Panc1 (cell line): ENCODE measurements at regions not wholly inside any gene's neighbourhood (a gene's known extent, or its start where the extent isn't known, plus 50 kb on each side); places are given as distances from the start of the nearest gene placed in this dataset.

Source experiments
- ATAC-seq: fragments of 200-7000 bp; cut with Tn5 transposase; 2 replicates; pipeline ENCODE4 v1.9.1; 2020; ENCODE audit warnings: mild to moderate bottlenecking, moderate library complexity
- BruUV-seq: library from RNA; stranded (reverse); fragments of 400-500 nt; replicated peaks from 2 replicates; lab custom pipeline; 2021; lab: Mats Ljungman, UMichigan
- CTCF ChIA-PET: fragments of 300-600 bp; sonication (Branson Sonifier 250); formaldehyde crosslinking; loops from one replicate; lab custom pipeline; 2022; ENCODE audit warnings: antibody characterized with exemption; lab: Charles Lee
- POLR2A ChIA-PET: fragments of 300-600 bp; sonication (Branson Sonifier 250); formaldehyde crosslinking; loops from one replicate; lab custom pipeline; 2022; ENCODE audit warnings: antibody characterized with exemption; lab: Charles Lee
- DNase-seq: peaks from one replicate; pipeline ENCODE4 v3.0.0-alpha.2; 2010; ENCODE audit warnings: low read depth, low spot score
- H3K27ac ChIP-seq: 2 replicates; pipeline ENCODE4 v1.5.1; 2011; ENCODE audit warnings: mild to moderate bottlenecking, low read length, inconsistent platforms
- H3K27me3 ChIP-seq: fragments of 200-500 bp; sonication (Bioruptor generic); 2 replicates; pipeline ENCODE4 v1.6.0; 2014; ENCODE audit warnings: low read length, inconsistent platforms; ENCODE audit not compliant: control insufficient read depth, insufficient read depth
- H3K36me3 ChIP-seq: fragments of 200-500 bp; sonication (Bioruptor generic); 2 replicates; pipeline ENCODE4 v1.5.1; 2014; ENCODE audit warnings: inconsistent platforms, mild to moderate bottlenecking, low read length, moderate library complexity; ENCODE audit not compliant: control insufficient read depth, insufficient read depth
- H3K4me1 ChIP-seq: 2 replicates; pipeline ENCODE4 v1.5.1; 2011; ENCODE audit warnings: inconsistent platforms, mild to moderate bottlenecking, low read length, moderate library complexity; ENCODE audit not compliant: control insufficient read depth, insufficient read depth
- H3K4me3 ChIP-seq, 2 experiments: 2 replicates each; pipeline ENCODE4 v1.5.1; 2011 to 2012; ENCODE audit warnings: low read depth in 2 of 2, low read length in 2 of 2, mild to moderate bottlenecking in 2 of 2, inconsistent platforms in 1 of 2, moderate library complexity in 1 of 2
- H3K9me3 ChIP-seq: fragments of 200-500 bp; sonication (Bioruptor generic); 2 replicates; pipeline ENCODE4 v1.5.1; 2014; ENCODE audit warnings: low read depth, mild to moderate bottlenecking, inconsistent platforms, low read length, moderate library complexity; ENCODE audit not compliant: control insufficient read depth, insufficient read depth
- POLR2AphosphoS5 ChIP-seq: IDR thresholded peaks from 2 replicates; pipeline ENCODE4 v1.6.1; 2012; ENCODE audit warnings: mild to moderate bottlenecking, low read depth, low read length, moderate library complexity
- SIN3A ChIP-seq: IDR thresholded peaks from 2 replicates; pipeline ENCODE4 v1.6.1; 2012; ENCODE audit warnings: low read depth, mild to moderate bottlenecking, low read length, moderate library complexity, borderline replicate concordance; ENCODE audit not compliant: insufficient read depth
- TCF7L2 ChIP-seq: IDR thresholded peaks from 2 replicates; pipeline ENCODE4 v1.6.1; 2011; ENCODE audit warnings: mild to moderate bottlenecking, low read depth, low read length, inconsistent platforms
- in situ Hi-C: cut with HindIII; loops from 2 replicates; pipeline ENCODE4 v1.10.0; 2016; ENCODE audit warnings: low sequenced_read_pairs, low pct_unique_long_range_greater_than_20kb
- intact Hi-C: fragments of 100-400 bp; cut with micrococcal nuclease; formaldehyde crosslinking; loops from one replicate; pipeline ENCODE4 v1.10.0; 2022; ENCODE audit not compliant: unreplicated experiment
- TF ChIP-seq, protein P1 (sequence below): fragments of 450-650 bp; IDR thresholded peaks from 2 replicates; pipeline ENCODE4 v1.5.1; 2017; ENCODE audit warnings: mild to moderate bottlenecking
- TF ChIP-seq, protein P2 (sequence below), 2 experiments: IDR thresholded peaks; 2 replicates each; pipeline ENCODE4 v1.6.1; 2011 to 2012; ENCODE audit warnings: low read depth in 2 of 2, control low read depth in 1 of 2, low read length in 1 of 2, mild to moderate bottlenecking in 1 of 2, moderate library complexity in 1 of 2; ENCODE audit not compliant: insufficient read depth in 1 of 2

DNA sequence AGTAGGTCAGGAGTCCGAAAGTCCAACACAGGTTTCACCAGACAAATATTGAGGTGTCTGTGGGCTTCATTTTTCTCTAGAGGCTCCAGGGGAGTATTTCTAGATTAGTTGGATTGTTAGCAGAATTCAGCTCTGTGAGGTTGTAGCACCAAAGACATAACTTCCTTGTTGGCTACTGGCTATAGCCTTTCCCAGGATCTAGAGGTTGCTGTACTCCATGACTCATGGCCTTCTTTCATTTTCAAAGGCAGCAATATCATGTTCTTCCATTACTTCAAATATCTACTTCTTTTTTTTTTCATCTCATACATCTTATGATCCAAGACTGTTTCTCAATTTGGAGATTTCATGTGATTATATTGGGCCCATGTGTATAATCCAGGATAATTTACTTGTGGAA, 404.0 kb upstream of the FAM174A start:
- TF ChIP-seq, protein P1, sequence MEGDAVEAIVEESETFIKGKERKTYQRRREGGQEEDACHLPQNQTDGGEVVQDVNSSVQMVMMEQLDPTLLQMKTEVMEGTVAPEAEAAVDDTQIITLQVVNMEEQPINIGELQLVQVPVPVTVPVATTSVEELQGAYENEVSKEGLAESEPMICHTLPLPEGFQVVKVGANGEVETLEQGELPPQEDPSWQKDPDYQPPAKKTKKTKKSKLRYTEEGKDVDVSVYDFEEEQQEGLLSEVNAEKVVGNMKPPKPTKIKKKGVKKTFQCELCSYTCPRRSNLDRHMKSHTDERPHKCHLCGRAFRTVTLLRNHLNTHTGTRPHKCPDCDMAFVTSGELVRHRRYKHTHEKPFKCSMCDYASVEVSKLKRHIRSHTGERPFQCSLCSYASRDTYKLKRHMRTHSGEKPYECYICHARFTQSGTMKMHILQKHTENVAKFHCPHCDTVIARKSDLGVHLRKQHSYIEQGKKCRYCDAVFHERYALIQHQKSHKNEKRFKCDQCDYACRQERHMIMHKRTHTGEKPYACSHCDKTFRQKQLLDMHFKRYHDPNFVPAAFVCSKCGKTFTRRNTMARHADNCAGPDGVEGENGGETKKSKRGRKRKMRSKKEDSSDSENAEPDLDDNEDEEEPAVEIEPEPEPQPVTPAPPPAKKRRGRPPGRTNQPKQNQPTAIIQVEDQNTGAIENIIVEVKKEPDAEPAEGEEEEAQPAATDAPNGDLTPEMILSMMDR, result no peak
- no peak for TF ChIP-seq POLR2AphosphoS5
- no peak for TF ChIP-seq TCF7L2
- TF ChIP-seq, protein P2, sequence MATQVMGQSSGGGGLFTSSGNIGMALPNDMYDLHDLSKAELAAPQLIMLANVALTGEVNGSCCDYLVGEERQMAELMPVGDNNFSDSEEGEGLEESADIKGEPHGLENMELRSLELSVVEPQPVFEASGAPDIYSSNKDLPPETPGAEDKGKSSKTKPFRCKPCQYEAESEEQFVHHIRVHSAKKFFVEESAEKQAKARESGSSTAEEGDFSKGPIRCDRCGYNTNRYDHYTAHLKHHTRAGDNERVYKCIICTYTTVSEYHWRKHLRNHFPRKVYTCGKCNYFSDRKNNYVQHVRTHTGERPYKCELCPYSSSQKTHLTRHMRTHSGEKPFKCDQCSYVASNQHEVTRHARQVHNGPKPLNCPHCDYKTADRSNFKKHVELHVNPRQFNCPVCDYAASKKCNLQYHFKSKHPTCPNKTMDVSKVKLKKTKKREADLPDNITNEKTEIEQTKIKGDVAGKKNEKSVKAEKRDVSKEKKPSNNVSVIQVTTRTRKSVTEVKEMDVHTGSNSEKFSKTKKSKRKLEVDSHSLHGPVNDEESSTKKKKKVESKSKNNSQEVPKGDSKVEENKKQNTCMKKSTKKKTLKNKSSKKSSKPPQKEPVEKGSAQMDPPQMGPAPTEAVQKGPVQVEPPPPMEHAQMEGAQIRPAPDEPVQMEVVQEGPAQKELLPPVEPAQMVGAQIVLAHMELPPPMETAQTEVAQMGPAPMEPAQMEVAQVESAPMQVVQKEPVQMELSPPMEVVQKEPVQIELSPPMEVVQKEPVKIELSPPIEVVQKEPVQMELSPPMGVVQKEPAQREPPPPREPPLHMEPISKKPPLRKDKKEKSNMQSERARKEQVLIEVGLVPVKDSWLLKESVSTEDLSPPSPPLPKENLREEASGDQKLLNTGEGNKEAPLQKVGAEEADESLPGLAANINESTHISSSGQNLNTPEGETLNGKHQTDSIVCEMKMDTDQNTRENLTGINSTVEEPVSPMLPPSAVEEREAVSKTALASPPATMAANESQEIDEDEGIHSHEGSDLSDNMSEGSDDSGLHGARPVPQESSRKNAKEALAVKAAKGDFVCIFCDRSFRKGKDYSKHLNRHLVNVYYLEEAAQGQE (IDR thresholded peaks at IDR 0.05; ENCODE audit: insufficient read depth in 1 of 2, low read depth in 2 of 2, low read length in 1 of 2), result no peak
- no peak for TF ChIP-seq SIN3A
- Histone ChIP-seq H3K27ac (no peak overlapping the region), H3K9me3 (no peaks in the 10 kb centered on the region), H3K4me3 (no peak overlapping the region), H3K27me3 (no peaks in the 10 kb centered on the region), H3K4me1 (no peaks in the 10 kb centered on the region), H3K36me3 (no peaks in the 10 kb centered on the region)
- intact Hi-C loops (no loop called here), in situ Hi-C loops (no loop called here)
- ChIA-PET POLR2A (no interaction called here), CTCF (no interaction called here)
- BruUV-seq, result no TSS peak
- DNase-seq (no peak), ATAC-seq (no peak)

DNA sequence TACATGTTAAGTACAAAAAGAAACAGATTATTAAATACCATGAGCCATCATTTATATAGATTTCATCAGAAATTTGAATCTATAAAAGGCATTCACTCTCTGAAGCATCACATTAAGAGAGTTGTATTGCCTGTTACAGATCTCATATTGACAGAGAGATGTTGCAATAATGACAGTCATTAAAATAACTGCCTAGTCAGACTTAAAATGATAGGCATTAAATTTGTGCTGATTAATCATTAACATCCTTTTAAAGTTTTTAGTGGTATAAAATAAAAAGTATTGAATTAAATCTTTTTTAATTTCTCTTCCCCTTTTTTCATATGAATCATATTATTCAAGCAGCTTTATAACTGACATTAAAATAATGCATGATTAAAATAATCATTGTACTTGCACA, 404.9 kb upstream of the FAM174A start:
- intact Hi-C loops, result no loop called here
- Histone ChIP-seq H3K36me3 (no peaks in the 10 kb centered on the region), H3K27ac (no peak overlapping the region), H3K9me3 (no peaks in the 10 kb centered on the region), H3K4me1 (no peaks in the 10 kb centered on the region), H3K27me3 (no peaks in the 10 kb centered on the region), H3K4me3 (no peak overlapping the region)
- in situ Hi-C loops, result no loop called here
- TF ChIP-seq, protein P2 (IDR thresholded peaks at IDR 0.05; ENCODE audit: insufficient read depth in 1 of 2, low read depth in 2 of 2, low read length in 1 of 2), result no peak
- no peak for TF ChIP-seq POLR2AphosphoS5
- TF ChIP-seq, protein P1, result no peak
- TF ChIP-seq SIN3A, result no peak
- no peak for TF ChIP-seq TCF7L2
- DNase-seq (no peak), ATAC-seq (no peak)
- ChIA-PET POLR2A (no interaction called here), CTCF (no interaction called here)
- BruUV-seq, result no TSS peak
